Gastroesophageal sphincter (tissue), 3 donors: ENCODE measurements at regions not wholly inside any gene's neighbourhood (a gene's known extent, or its start where the extent isn't known, plus 50 kb on each side); places are given as distances from the start of the nearest gene placed in this dataset.

Experiments
- POLR2A ChIP-seq, 2 donors: fragments of 450-650 bp; IDR thresholded peaks; one replicate each; pipeline ENCODE4 v1.6.1; 2017; ENCODE audit warnings: antibody characterized with exemption in 2 of 2, mild to moderate bottlenecking in 2 of 2, moderate library complexity in 1 of 2
- POLR2AphosphoS5 ChIP-seq: sonication (generic); formaldehyde crosslinking; IDR thresholded peaks from one replicate; pipeline ENCODE4 v1.6.1; 2017; ENCODE audit warnings: antibody characterized with exemption
- TF ChIP-seq, protein P1 (sequence below), 4 experiments: fragments of 200-600 bp in 2 of 4; fragments of 450-650 bp in 2 of 4; sonication (generic) in 1 of 4; IDR thresholded peaks; one replicate each; pipeline ENCODE4 v1.5.1; 2017 to 2019; ENCODE audit warnings: antibody characterized with exemption in 4 of 4, mild to moderate bottlenecking in 2 of 4, moderate library complexity in 2 of 4

- TF ChIP-seq, protein P1, sequence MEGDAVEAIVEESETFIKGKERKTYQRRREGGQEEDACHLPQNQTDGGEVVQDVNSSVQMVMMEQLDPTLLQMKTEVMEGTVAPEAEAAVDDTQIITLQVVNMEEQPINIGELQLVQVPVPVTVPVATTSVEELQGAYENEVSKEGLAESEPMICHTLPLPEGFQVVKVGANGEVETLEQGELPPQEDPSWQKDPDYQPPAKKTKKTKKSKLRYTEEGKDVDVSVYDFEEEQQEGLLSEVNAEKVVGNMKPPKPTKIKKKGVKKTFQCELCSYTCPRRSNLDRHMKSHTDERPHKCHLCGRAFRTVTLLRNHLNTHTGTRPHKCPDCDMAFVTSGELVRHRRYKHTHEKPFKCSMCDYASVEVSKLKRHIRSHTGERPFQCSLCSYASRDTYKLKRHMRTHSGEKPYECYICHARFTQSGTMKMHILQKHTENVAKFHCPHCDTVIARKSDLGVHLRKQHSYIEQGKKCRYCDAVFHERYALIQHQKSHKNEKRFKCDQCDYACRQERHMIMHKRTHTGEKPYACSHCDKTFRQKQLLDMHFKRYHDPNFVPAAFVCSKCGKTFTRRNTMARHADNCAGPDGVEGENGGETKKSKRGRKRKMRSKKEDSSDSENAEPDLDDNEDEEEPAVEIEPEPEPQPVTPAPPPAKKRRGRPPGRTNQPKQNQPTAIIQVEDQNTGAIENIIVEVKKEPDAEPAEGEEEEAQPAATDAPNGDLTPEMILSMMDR (IDR thresholded peaks at IDR 0.05) = no peak
- TF ChIP-seq POLR2A (IDR thresholded peaks at IDR 0.05) = no peak
- no peak for TF ChIP-seq POLR2AphosphoS5
Observed at GRCh38 chrX:80293354-80293753, 126.9 kb upstream of the TENT5D start.
